Colonic mucosa (tissue), 4 donors: ENCODE measurements at regions not wholly inside any gene's neighbourhood (a gene's known extent, or its start where the extent isn't known, plus 50 kb on each side); places are given as distances from the start of the nearest gene placed in this dataset.

Source experiments
- DNase-seq: peaks from one replicate; pipeline ENCODE4 v3.0.0-alpha.2; 2020
- H3K27ac ChIP-seq: fragments of 200-600 bp; one replicate; pipeline ENCODE4 v1.8.0; 2021
- H3K27me3 ChIP-seq: fragments of 200-600 bp; one replicate; pipeline ENCODE4 v1.8.0; 2021
- H3K36me3 ChIP-seq: fragments of 200-600 bp; one replicate; pipeline ENCODE4 v1.8.0; 2021
- H3K4me1 ChIP-seq: fragments of 200-600 bp; one replicate; pipeline ENCODE4 v1.8.0; 2021; ENCODE audit warnings: mild to moderate bottlenecking
- H3K4me3 ChIP-seq: fragments of 200-600 bp; one replicate; pipeline ENCODE4 v1.8.0; 2021
- H3K9ac ChIP-seq, 2 donors: one replicate each; pipeline ENCODE4 v1.7.0; 2013; ENCODE audit warnings: control low read depth in 2 of 2, low read depth in 2 of 2, low read length in 2 of 2
- H3K9me3 ChIP-seq: fragments of 200-600 bp; one replicate; pipeline ENCODE4 v1.8.0; 2021
- intact Hi-C: fragments of 100-400 bp; cut with DNase I; formaldehyde crosslinking; loops from one replicate; pipeline ENCODE4 v1.14.1; 2022
- TF ChIP-seq, protein P1 (sequence below): fragments of 200-600 bp; IDR thresholded peaks from one replicate; pipeline ENCODE4 v1.8.0; 2022; ENCODE audit warnings: antibody characterized with exemption, mild to moderate bottlenecking
- donor health status: healthy.
- donor health status: DM: no; HTN: no; CAD: no.
- donor health status: DM: no; HTN: no; CAD: no.

- Histone ChIP-seq H3K4me3 (no peak overlapping the region), H3K36me3 (no peaks in the 10 kb centered on the region), H3K27me3 (no peaks in the 10 kb centered on the region), H3K9me3 (no peaks in the 10 kb centered on the region), H3K4me1 (no peaks in the 10 kb centered on the region), H3K27ac (no peak overlapping the region), H3K9ac (no peak overlapping the region)
- TF ChIP-seq, protein P1, sequence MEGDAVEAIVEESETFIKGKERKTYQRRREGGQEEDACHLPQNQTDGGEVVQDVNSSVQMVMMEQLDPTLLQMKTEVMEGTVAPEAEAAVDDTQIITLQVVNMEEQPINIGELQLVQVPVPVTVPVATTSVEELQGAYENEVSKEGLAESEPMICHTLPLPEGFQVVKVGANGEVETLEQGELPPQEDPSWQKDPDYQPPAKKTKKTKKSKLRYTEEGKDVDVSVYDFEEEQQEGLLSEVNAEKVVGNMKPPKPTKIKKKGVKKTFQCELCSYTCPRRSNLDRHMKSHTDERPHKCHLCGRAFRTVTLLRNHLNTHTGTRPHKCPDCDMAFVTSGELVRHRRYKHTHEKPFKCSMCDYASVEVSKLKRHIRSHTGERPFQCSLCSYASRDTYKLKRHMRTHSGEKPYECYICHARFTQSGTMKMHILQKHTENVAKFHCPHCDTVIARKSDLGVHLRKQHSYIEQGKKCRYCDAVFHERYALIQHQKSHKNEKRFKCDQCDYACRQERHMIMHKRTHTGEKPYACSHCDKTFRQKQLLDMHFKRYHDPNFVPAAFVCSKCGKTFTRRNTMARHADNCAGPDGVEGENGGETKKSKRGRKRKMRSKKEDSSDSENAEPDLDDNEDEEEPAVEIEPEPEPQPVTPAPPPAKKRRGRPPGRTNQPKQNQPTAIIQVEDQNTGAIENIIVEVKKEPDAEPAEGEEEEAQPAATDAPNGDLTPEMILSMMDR, result no peak
- intact Hi-C loops, result no loop called here
- no peak for DNase-seq
Observed at GRCh38 chr4:178781779-178782178, 1339.5 kb upstream of the AGA start.

- Histone ChIP-seq H3K27ac (no peak overlapping the region), H3K9ac (no peak overlapping the region), H3K27me3 (no peaks in the 10 kb centered on the region), H3K4me1 (no peaks in the 10 kb centered on the region), H3K4me3 (no peak overlapping the region), H3K9me3 (no peaks in the 10 kb centered on the region), H3K36me3 (no peaks in the 10 kb centered on the region)
- intact Hi-C loops, result no loop called here
- DNase-seq, result no peak
- TF ChIP-seq, protein P1, result no peak
Observed at GRCh38 chr4:178784491-178784890, 1342.3 kb upstream of the AGA start.

DNA sequence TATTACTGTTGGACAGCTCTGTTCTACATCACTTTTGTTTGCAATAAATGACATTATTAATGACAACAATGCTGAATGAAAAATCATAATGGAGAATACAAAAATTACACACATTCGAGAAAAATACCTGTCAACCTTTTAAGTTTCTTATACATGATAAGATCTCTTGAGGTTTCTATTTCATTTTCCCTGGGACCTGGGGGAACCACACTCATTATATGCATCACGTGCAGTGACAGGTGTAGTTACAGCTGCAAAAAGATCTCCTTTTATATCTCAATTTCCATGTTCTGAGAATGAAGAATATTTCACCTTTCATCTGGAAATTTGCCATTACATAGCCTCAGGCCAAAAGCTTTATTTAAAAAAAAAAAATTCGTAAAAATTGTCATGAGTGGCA is 1347.0 kb upstream of the AGA start:
- Histone ChIP-seq H3K4me3 (no peak overlapping the region), H3K27me3 (no peaks in the 10 kb centered on the region), H3K36me3 (no peaks in the 10 kb centered on the region), H3K9me3 (no peaks in the 10 kb centered on the region), H3K27ac (no peak overlapping the region), H3K4me1 (no peaks in the 10 kb centered on the region), H3K9ac (no peak overlapping the region)
- no peak for DNase-seq
- TF ChIP-seq, protein P1, result no peak
- intact Hi-C loops, result no loop called here

DNA sequence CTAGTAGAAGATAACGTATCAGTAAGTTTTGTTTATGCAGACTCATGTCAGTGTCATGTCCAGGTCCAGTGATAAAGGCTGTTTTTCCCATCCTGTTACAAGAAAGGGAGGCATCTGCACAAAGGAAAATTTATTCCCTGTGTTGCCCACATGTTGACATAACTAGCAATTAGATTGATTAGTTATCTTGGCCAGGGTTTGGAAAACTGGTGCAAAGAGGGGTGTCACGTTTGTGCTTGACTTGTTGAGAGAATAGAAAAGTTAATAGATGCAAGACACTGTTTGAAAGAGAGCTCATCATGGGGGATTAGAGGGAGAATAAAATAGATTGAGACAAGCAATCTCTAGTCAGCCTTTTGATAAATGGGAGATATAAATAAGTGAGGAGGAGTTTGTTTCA is 1357.0 kb upstream of the AGA start:
- no peaks in the 10 kb centered on the region for H3K27me3 ChIP-seq
- H3K9ac ChIP-seq, result no peak overlapping the region
- intact Hi-C loops, result no loop called here
- no peak for DNase-seq
- no peaks in the 10 kb centered on the region for H3K4me1 ChIP-seq
- no peaks in the 10 kb centered on the region for H3K9me3 ChIP-seq
- no peak overlapping the region for H3K4me3 ChIP-seq
- no peaks in the 10 kb centered on the region for H3K36me3 ChIP-seq
- H3K27ac ChIP-seq, result no peak overlapping the region
- TF ChIP-seq, protein P1, result no peak

DNA sequence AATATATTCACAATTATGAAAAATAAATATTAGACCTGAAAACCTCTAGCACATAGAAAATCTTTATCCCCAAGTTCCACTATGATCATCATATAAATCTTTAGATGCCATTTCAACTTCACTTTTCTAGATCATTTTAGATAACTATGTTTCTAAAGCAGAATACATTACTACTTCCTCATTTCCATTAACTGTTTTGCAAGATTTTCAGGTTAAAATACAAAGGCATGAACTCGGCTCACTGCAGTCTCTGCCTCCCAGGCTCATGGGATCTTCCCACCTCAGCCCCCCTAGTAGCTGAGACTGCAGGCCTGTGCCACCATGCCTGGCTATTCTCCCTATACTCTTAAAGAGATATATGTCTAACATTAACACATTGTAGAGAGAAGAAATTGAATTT is 1365.9 kb upstream of the AGA start:
- Histone ChIP-seq H3K9ac (no peak overlapping the region), H3K27ac (no peak overlapping the region), H3K4me3 (no peak overlapping the region), H3K36me3 (no peaks in the 10 kb centered on the region), H3K9me3 (no peaks in the 10 kb centered on the region), H3K27me3 (no peaks in the 10 kb centered on the region), H3K4me1 (no peaks in the 10 kb centered on the region)
- intact Hi-C loops, result no loop called here
- TF ChIP-seq, protein P1, result no peak
- no peak for DNase-seq

- Histone ChIP-seq H3K4me1 (no peaks in the 10 kb centered on the region), H3K4me3 (no peak overlapping the region), H3K9ac (no peak overlapping the region), H3K27me3 (no peaks in the 10 kb centered on the region), H3K36me3 (no peaks in the 10 kb centered on the region), H3K9me3 (no peaks in the 10 kb centered on the region), H3K27ac (no peak overlapping the region)
- no peak for DNase-seq
- TF ChIP-seq, protein P1, result no peak
- intact Hi-C loops, result no loop called here
Observed at GRCh38 chr4:178809921-178810320, 1367.7 kb upstream of the AGA start.
